ENCODE measurements at regions not wholly inside any gene's neighbourhood (a gene's known extent, or its start where the extent isn't known, plus 50 kb on each side); places are given as distances from the start of the nearest gene placed in this dataset.

DNA sequence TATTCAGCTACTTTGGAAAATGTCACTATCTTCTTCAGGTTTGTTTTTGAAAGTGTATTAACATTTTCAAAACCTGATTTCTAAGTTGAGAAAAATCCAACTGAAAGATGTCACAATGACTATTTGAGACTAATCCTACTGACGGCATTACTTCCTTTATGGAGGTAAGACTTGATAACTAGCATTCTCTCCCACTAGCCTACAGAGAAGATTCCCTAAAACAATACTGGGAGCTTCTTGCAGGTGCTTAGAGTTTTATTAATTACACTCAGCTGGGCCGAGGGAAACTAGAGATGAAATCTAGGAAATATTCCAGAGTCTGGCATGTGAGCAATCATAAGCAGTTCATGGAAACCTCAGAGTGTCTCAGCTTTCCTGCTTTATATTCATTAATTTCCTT lies 114.0 kb downstream of the LCA5 start:
- Histone ChIP-seq H3K27ac (no peak overlapping the region), H3K36me3 (no peaks in the 10 kb centered on the region), H3K4me3 (no peak overlapping the region), H3K4me1 (peaks cover 4% of the 10 kb centered on the region), H3K9me3 (no peaks in the 10 kb centered on the region), H3K27me3 (no peaks in the 10 kb centered on the region)
- DNase-seq (ENCODE audit: low spot score in 2 of 2), result no peak
- TF ChIP-seq POLR2A (IDR thresholded peaks at IDR 0.05), result no peak
- TF ChIP-seq EP300 (IDR thresholded peaks at IDR 0.05), result no peak
- TF ChIP-seq POLR2AphosphoS5 (IDR thresholded peaks at IDR 0.05), result no peak
- TF ChIP-seq, protein P1, sequence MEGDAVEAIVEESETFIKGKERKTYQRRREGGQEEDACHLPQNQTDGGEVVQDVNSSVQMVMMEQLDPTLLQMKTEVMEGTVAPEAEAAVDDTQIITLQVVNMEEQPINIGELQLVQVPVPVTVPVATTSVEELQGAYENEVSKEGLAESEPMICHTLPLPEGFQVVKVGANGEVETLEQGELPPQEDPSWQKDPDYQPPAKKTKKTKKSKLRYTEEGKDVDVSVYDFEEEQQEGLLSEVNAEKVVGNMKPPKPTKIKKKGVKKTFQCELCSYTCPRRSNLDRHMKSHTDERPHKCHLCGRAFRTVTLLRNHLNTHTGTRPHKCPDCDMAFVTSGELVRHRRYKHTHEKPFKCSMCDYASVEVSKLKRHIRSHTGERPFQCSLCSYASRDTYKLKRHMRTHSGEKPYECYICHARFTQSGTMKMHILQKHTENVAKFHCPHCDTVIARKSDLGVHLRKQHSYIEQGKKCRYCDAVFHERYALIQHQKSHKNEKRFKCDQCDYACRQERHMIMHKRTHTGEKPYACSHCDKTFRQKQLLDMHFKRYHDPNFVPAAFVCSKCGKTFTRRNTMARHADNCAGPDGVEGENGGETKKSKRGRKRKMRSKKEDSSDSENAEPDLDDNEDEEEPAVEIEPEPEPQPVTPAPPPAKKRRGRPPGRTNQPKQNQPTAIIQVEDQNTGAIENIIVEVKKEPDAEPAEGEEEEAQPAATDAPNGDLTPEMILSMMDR (IDR thresholded peaks at IDR 0.05), result no peak
- WGBS, result 66% methylated on average over 2 of the region's 2 CpGs

DNA sequence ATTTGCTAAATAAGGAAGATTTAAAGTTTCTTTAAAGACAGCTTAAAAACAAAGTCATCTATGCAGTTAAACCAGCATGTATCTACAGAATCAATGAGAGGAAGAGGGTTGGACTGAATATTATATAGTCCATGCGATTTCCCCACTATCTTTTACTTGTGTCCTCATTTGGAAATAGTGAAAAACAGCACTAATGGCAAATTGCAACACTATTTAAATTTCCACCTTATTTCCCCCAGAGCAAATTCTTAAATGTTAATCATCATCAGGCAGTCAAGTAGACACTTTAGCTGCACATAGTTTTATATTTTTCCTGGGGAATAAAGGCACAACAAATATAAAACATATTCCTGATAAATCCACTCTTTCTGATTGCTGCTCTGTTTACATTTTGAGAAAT lies 114.6 kb downstream of the LCA5 start:
- Histone ChIP-seq H3K9me3 (no peaks in the 10 kb centered on the region), H3K36me3 (no peaks in the 10 kb centered on the region), H3K4me1 (peaks cover 4% of the 10 kb centered on the region), H3K4me3 (no peak overlapping the region), H3K27ac (no peak overlapping the region), H3K27me3 (no peaks in the 10 kb centered on the region)
- 75% methylated on average over 1 of the region's 1 CpG for WGBS
- TF ChIP-seq POLR2A (IDR thresholded peaks at IDR 0.05) (no peak), EP300 (IDR thresholded peaks at IDR 0.05) (no peak), POLR2AphosphoS5 (IDR thresholded peaks at IDR 0.05) (no peak)
- TF ChIP-seq, protein P1 (IDR thresholded peaks at IDR 0.05), result no peak
- no peak for DNase-seq (ENCODE audit: low spot score in 2 of 2)

DNA sequence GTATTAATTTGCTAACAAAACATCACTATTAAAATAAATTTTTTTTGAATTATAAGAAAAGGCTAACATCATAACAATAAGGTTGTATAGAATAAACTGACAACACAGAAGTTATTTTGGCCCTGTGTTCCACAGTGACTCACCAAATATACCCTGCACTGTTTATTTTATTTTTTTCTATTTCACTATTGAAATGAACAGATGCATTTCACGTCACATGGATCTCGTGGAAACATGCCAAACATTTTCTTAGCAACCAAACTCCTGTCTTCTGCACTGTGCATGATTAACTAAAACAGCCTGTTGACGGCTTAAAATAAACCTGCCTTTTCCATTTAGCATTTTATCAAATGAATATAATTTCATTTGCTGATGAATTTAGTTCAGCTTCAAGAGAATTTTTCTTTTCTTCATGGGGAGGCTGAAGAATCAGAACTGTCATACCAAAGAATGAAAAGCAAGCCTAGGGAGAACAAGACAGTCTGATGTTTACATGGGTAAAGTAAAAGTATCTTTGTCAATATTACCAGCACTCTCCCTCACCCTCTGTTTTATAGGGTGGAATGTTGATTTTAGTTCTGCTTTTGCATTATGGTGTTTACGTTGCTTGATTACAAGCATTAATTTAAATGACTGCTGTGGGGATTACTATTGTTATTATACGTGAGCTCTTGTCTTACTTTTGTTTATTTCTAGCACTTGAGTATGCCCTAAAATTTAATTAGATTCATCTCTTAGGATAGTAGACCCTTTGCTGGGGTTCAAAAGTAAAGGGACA lies 115.3 kb downstream of the LCA5 start:
- no peak for TF ChIP-seq POLR2A (IDR thresholded peaks at IDR 0.05)
- no peak for TF ChIP-seq EP300 (IDR thresholded peaks at IDR 0.05)
- TF ChIP-seq, protein P1 (IDR thresholded peaks at IDR 0.05), result no peak
- no peak for TF ChIP-seq POLR2AphosphoS5 (IDR thresholded peaks at IDR 0.05)
- Histone ChIP-seq H3K27me3 (no peaks in the 10 kb centered on the region), H3K36me3 (no peaks in the 10 kb centered on the region), H3K4me1 (peaks cover 4% of the 10 kb centered on the region), H3K4me3 (no peak overlapping the region), H3K9me3 (no peaks in the 10 kb centered on the region), H3K27ac (no peak overlapping the region)
- WGBS, result 26% methylated on average over 5 of the region's 5 CpGs
- no peak for DNase-seq (ENCODE audit: low spot score in 2 of 2)

DNA sequence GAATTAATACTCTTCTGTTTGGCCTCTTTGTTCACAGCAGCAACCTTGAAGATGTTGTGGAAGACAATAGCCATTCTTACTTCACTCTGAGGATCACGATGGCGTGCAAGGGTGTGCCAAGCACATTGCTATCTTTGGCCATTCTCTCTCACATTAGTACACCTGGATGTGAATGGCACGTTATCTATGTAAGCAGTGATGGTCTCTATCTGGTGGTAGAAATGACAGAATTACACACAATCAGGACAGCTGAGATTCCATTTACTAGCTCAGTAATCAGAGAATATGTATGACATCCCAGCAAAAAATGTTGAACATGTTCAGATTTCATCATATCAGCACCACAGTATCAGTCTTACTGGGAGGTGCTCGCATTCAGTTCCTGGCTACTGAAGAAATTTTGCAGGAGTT lies 116.2 kb downstream of the LCA5 start:
- Histone ChIP-seq H3K36me3 (no peaks in the 10 kb centered on the region), H3K27ac (no peak overlapping the region), H3K4me3 (no peak overlapping the region), H3K9me3 (no peaks in the 10 kb centered on the region), H3K4me1 (peaks cover 4% of the 10 kb centered on the region), H3K27me3 (no peaks in the 10 kb centered on the region)
- WGBS, result 85% methylated on average over 4 of the region's 4 CpGs
- no peak for DNase-seq (ENCODE audit: low spot score in 2 of 2)
- TF ChIP-seq, protein P1 (IDR thresholded peaks at IDR 0.05), result no peak
- no peak for TF ChIP-seq POLR2A (IDR thresholded peaks at IDR 0.05)
- TF ChIP-seq EP300 (IDR thresholded peaks at IDR 0.05), result no peak
- no peak for TF ChIP-seq POLR2AphosphoS5 (IDR thresholded peaks at IDR 0.05)

DNA sequence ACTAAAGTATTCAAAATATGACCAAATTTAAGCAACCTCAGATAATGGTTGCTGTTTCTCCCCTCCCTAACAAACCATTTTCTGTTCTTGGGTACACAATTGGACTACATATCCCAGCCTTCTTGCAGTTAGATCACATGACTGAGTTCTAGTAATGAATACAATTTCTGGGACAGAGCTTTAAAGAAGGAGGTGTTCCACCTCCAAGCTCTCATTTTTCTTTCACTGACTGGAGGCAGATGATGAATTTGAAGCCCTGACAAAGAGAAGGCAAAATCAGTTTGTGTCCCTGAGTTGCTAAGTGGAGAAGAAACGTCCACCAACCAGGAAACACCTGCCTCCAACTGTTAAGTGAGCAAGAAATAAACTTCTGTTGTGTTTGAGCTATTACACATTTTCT lies 117.2 kb downstream of the LCA5 start:
- no peaks in the 10 kb centered on the region for H3K36me3 ChIP-seq
- H3K4me3 ChIP-seq, result no peak overlapping the region
- H3K27ac ChIP-seq, result no peak overlapping the region
- DNase-seq (ENCODE audit: low spot score in 2 of 2), result no peak
- no peaks in the 10 kb centered on the region for H3K9me3 ChIP-seq
- H3K27me3 ChIP-seq, result no peaks in the 10 kb centered on the region
- WGBS, result 44% methylated on average over 1 of the region's 1 CpG
- peaks cover 4% of the 10 kb centered on the region for H3K4me1 ChIP-seq
- no peak for TF ChIP-seq POLR2AphosphoS5 (IDR thresholded peaks at IDR 0.05)
- TF ChIP-seq, protein P1 (IDR thresholded peaks at IDR 0.05), result no peak

Data from suprapubic skin (tissue), 4 donors.